Uterus (tissue), 3 donors: ENCODE measurements at regions not wholly inside any gene's neighbourhood (a gene's known extent, or its start where the extent isn't known, plus 50 kb on each side); places are given as distances from the start of the nearest gene placed in this dataset.

ENCODE experiments used
- DNase-seq, 2 donors: peaks; one replicate each; pipeline ENCODE4 v3.0.0-alpha.2; 2019 to 2020
- H3K27ac ChIP-seq, 2 donors: fragments of 200-600 bp; sonication (generic); 1 replicate in 1 of 2; 2 replicates in 1 of 2; pipeline ENCODE4 v1.5.1; 2016 to 2018
- H3K27me3 ChIP-seq, 2 donors: fragments of 200-600 bp; sonication (generic); one replicate each; pipeline ENCODE4 v1.5.1; 2018 to 2019; ENCODE audit warnings: control low read depth in 1 of 2
- H3K36me3 ChIP-seq, 2 donors: fragments of 200-600 bp; sonication (generic); one replicate each; pipeline ENCODE4 v1.5.1; 2019; ENCODE audit warnings: control low read depth in 1 of 2
- H3K4me1 ChIP-seq, 2 donors: fragments of 200-600 bp; sonication (generic); one replicate each; pipeline ENCODE4 v1.5.1; 2018 to 2019; ENCODE audit warnings: control low read depth in 1 of 2
- H3K4me3 ChIP-seq, 2 donors: fragments of 200-600 bp; sonication (generic); 1 replicate in 1 of 2; 2 replicates in 1 of 2; pipeline ENCODE4 v1.5.1; 2018 to 2019; ENCODE audit warnings: mild to moderate bottlenecking in 1 of 2
- H3K9me3 ChIP-seq, 2 donors: fragments of 200-600 bp; sonication (generic); one replicate each; pipeline ENCODE4 v1.5.1; 2019; ENCODE audit warnings: control low read depth in 1 of 2
- POLR2A ChIP-seq, 2 donors: fragments of 450-650 bp; IDR thresholded peaks; one replicate each; pipeline ENCODE4 v1.6.1; 2016; ENCODE audit warnings: antibody characterized with exemption in 2 of 2, mild to moderate bottlenecking in 1 of 2, moderate library complexity in 1 of 2
- intact Hi-C: fragments of 100-400 bp; cut with DNase I; formaldehyde crosslinking; loops from one replicate; pipeline ENCODE4 v1.15.1; 2023; ENCODE audit warnings: low total_unique reads
- TF ChIP-seq, protein P1 (sequence below), 4 experiments: fragments of 200-600 bp in 2 of 4; fragments of 450-650 bp in 2 of 4; sonication (generic) in 2 of 4; IDR thresholded peaks; one replicate each; pipeline ENCODE4 v1.5.1; 2016 to 2019; ENCODE audit warnings: antibody characterized with exemption in 4 of 4, mild to moderate bottlenecking in 2 of 4, moderate library complexity in 1 of 4
- donor health status: DM: yes; HTN: yes; CAD: no.

DNA sequence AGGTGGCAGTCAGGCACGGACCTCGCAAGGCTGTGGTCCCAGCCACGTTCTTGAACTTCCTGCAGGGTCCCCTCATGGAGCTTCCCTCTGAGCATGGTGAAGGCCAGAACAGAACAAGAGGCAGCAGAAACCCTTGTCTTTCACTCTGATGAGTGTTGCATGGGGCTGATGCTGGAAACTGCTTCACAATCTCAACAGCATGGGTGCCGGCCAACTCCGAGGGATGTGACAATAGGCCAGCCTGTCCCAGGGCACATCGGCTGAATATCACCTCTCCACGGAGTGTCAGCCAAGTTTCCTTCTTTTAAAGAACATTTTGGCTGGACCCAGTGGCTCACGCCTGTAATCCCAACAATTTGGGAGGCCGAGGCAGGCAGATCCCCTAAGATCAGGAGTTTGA is 173.9 kb downstream of the FOXO1 start:
- intact Hi-C loops = no loop called here
- TF ChIP-seq POLR2A (IDR thresholded peaks at IDR 0.05) = no peak
- TF ChIP-seq, protein P1, sequence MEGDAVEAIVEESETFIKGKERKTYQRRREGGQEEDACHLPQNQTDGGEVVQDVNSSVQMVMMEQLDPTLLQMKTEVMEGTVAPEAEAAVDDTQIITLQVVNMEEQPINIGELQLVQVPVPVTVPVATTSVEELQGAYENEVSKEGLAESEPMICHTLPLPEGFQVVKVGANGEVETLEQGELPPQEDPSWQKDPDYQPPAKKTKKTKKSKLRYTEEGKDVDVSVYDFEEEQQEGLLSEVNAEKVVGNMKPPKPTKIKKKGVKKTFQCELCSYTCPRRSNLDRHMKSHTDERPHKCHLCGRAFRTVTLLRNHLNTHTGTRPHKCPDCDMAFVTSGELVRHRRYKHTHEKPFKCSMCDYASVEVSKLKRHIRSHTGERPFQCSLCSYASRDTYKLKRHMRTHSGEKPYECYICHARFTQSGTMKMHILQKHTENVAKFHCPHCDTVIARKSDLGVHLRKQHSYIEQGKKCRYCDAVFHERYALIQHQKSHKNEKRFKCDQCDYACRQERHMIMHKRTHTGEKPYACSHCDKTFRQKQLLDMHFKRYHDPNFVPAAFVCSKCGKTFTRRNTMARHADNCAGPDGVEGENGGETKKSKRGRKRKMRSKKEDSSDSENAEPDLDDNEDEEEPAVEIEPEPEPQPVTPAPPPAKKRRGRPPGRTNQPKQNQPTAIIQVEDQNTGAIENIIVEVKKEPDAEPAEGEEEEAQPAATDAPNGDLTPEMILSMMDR (IDR thresholded peaks at IDR 0.05) = no peak
- no peak for DNase-seq

DNA sequence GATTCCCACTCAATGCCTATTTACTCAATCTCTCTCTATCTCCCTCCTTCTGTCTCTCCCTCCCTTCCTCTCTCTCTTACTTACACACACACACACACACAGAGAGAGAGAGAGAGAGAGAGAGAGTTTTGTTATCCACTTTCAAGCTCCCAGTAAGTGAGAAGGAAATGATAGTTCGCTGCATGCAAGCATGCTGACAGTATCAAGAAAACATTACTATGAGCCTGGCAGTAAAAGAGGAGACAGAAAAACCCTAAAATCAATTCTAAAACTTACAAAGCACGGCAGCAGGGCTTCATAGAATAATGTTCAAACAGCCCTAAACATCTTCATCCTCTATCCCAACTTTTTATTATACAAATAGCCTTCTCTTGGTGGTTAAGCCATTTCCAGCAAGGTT is 171.9 kb downstream of the FOXO1 start:
- Histone ChIP-seq H3K4me3 (no peak overlapping the region), H3K4me1 (no peaks in the 10 kb centered on the region), H3K9me3 (no peaks in the 10 kb centered on the region), H3K27me3 (no peaks in the 10 kb centered on the region), H3K27ac (no peak overlapping the region), H3K36me3 (no peaks in the 10 kb centered on the region)
- TF ChIP-seq, protein P1 (IDR thresholded peaks at IDR 0.05) = no peak
- TF ChIP-seq POLR2A (IDR thresholded peaks at IDR 0.05) = no peak
- DNase-seq = no peak
- intact Hi-C loops = no loop called here

More for the DNA sequence above, 173.9 kb downstream of the FOXO1 start:
- Histone ChIP-seq H3K4me3 (no peak overlapping the region), H3K27me3 (no peaks in the 10 kb centered on the region), H3K27ac (no peak overlapping the region), H3K4me1 (no peaks in the 10 kb centered on the region), H3K36me3 (no peaks in the 10 kb centered on the region), H3K9me3 (no peaks in the 10 kb centered on the region)

DNA sequence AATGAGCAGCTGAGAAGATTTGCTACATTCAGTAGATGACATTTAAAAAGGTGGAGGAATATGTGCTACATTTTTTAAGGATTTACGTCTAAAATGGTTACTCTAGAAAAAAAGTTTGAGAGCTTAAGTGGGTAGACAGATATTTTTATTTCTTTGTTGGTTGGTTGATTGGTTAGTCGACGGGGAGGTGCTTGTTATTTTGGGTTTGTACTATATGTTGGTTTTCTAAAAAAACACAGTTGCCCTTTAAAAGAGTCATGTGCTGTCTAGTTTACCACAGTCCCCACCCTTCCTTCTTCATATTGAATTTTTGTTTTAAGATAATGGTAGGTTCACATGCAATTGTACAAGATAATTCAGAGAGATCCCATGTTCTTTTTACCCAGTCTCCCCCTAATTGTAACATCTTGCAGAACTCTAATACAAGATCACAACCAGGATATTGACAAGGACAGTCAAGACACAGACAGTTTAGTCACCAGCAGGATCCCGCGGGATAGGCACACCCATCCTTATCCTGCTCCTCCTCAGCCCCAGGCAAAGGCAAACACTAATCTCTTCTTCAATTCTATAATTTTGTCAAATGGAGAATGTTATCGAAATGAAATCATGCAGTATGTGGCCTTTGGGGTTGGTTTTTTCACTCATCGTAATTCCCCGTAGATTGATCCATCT is 171.4 kb downstream of the FOXO1 start:
- Histone ChIP-seq H3K4me3 (no peak overlapping the region), H3K27ac (no peak overlapping the region), H3K9me3 (no peaks in the 10 kb centered on the region), H3K27me3 (no peaks in the 10 kb centered on the region), H3K36me3 (no peaks in the 10 kb centered on the region), H3K4me1 (no peaks in the 10 kb centered on the region)
- intact Hi-C loops = no loop called here
- TF ChIP-seq, protein P1 (IDR thresholded peaks at IDR 0.05) = no peak
- no peak for TF ChIP-seq POLR2A (IDR thresholded peaks at IDR 0.05)
- no peak for DNase-seq

DNA sequence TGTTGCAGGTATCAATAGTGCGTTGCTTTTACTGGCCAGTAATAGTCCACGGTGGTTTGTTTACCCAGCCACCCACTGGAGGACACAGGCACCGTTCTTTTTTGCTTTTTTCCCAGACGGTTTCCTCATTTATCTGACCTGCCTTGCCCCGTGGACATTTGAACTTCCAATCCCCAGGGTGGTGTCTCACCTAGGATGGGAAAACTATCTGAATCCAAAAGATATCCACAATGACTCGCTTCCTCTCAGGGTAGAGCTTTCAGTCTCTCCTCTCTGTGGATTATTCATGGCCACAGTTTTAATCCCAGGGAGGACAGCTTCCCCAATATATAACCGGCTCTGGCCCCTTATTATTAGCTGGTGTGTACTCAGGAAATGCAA is 170.8 kb downstream of the FOXO1 start:
- no peaks in the 10 kb centered on the region for H3K36me3 ChIP-seq
- no peaks in the 10 kb centered on the region for H3K4me1 ChIP-seq
- H3K27ac ChIP-seq = peak overlapping the region in 1 of 2 donors; percentile 32
- TF ChIP-seq, protein P1 (IDR thresholded peaks at IDR 0.05) = no peak
- TF ChIP-seq POLR2A (IDR thresholded peaks at IDR 0.05) = no peak
- no peaks in the 10 kb centered on the region for H3K27me3 ChIP-seq
- intact Hi-C loops = no loop called here
- DNase-seq = no peak
- no peaks in the 10 kb centered on the region for H3K9me3 ChIP-seq
- H3K4me3 ChIP-seq = no peak overlapping the region

DNA sequence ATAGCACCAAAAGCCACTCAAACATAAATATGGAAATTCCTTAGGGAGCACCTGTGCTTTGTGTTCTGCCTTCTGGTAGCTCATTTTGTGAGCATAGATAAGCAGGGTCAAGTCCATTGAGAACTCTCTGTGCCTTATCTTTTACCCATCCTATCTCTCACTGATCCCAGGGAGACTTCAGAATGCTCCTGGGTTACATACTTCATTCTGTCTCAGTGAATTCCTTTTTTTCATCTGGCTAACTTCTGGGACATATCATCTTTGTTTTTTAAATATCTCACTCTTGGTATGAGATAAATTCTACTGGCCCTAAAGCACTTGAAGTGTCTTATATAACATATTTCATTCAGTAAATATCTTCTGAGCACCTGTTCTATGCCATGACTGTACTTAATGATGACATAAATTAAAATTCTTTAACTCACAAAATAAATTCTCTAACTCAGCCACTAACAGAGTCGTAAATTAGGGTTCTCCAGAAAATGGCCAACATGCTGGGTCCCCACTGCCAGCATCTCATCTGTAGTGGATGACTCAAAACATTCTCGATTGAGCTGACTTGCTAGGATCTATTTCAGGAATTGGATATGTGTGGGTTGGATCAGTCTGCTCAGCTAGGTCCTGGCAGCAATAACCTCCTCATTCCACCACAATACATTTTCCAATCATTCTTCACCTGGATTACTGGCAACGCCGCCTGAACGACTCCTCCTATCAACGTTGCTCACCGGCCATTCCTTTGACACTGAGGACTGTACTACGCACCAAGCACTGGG is 170.2 kb downstream of the FOXO1 start:
- H3K27me3 ChIP-seq = no peaks in the 10 kb centered on the region
- TF ChIP-seq, protein P1 (IDR thresholded peaks at IDR 0.05) = no peak
- TF ChIP-seq POLR2A (IDR thresholded peaks at IDR 0.05) = no peak
- H3K27ac ChIP-seq = peak overlapping the region; percentile 23 to 32

More for the DNA sequence above, 170.2 kb downstream of the FOXO1 start:
- no peak for DNase-seq
- Histone ChIP-seq H3K4me1 (no peaks in the 10 kb centered on the region), H3K4me3 (no peak overlapping the region), H3K36me3 (no peaks in the 10 kb centered on the region), H3K9me3 (no peaks in the 10 kb centered on the region)
- intact Hi-C loops = no loop called here
